ENCODE measurements at regions not wholly inside any gene's neighbourhood (a gene's known extent, or its start where the extent isn't known, plus 50 kb on each side); places are given as distances from the start of the nearest gene placed in this dataset.

GRCh38 chr2:128607911-128608506 is 289.3 kb upstream of the HS6ST1 start:
- H3K27ac ChIP-seq = no peak overlapping the region
- no peak overlapping the region for H2AFZ ChIP-seq
- H4K20me1 ChIP-seq (ENCODE audit: insufficient read depth, poor library complexity, severe bottlenecking) = no peaks in the 10 kb centered on the region
- DNase-seq (ENCODE audit: low spot score) = no peak
- no peak overlapping the region for H3K4me2 ChIP-seq
- no peaks in the 10 kb centered on the region for H3K9me3 ChIP-seq (ENCODE audit: low read depth)
- no peak for TF ChIP-seq CTCF (IDR thresholded peaks at IDR 0.05; ENCODE audit: poor library complexity)
- TF ChIP-seq EZH2 (IDR thresholded peaks at IDR 0.05; ENCODE audit: borderline replicate concordance) = no peak
- TF ChIP-seq EZH2phosphoT487 (IDR thresholded peaks at IDR 0.05; ENCODE audit: low read depth, severe bottlenecking, unreplicated experiment) = no peak
- 81% methylated on average over 22 of the region's 23 CpGs for WGBS (ENCODE audit: low lambda C conversion rate, missing lambda C conversion rate)
- no peak overlapping the region for H3K4me3 ChIP-seq
- no peaks in the 10 kb centered on the region for H3K27me3 ChIP-seq
- no peaks in the 10 kb centered on the region for H3K79me2 ChIP-seq
- H3K4me1 ChIP-seq (ENCODE audit: insufficient read depth) = no peaks in the 10 kb centered on the region
- no peaks in the 10 kb centered on the region for H3K9me2 ChIP-seq (replicated peaks; ENCODE audit: insufficient read depth)
- no peaks in the 10 kb centered on the region for H3K36me3 ChIP-seq (replicated peaks; ENCODE audit: insufficient read depth, low read depth)

- Histone ChIP-seq H3K27ac (no peak overlapping the region), H4K20me1 (ENCODE audit: insufficient read depth, poor library complexity, severe bottlenecking) (no peaks in the 10 kb centered on the region), H3K36me3 (replicated peaks; ENCODE audit: insufficient read depth, low read depth) (no peaks in the 10 kb centered on the region), H3K79me2 (no peaks in the 10 kb centered on the region), H3K27me3 (no peaks in the 10 kb centered on the region), H3K9me2 (replicated peaks; ENCODE audit: insufficient read depth) (no peaks in the 10 kb centered on the region), H3K4me3 (no peak overlapping the region), H2AFZ (no peak overlapping the region), H3K4me2 (no peak overlapping the region), H3K4me1 (ENCODE audit: insufficient read depth) (no peaks in the 10 kb centered on the region), H3K9me3 (ENCODE audit: low read depth) (no peaks in the 10 kb centered on the region)
- WGBS (ENCODE audit: low lambda C conversion rate, missing lambda C conversion rate) = 96% methylated on average over 18 of the region's 18 CpGs
- no peak for TF ChIP-seq EZH2 (IDR thresholded peaks at IDR 0.05; ENCODE audit: borderline replicate concordance)
- TF ChIP-seq EZH2phosphoT487 (IDR thresholded peaks at IDR 0.05; ENCODE audit: low read depth, severe bottlenecking, unreplicated experiment) = no peak
- no peak for TF ChIP-seq CTCF (IDR thresholded peaks at IDR 0.05; ENCODE audit: poor library complexity)
- DNase-seq (ENCODE audit: low spot score) = no peak
Observed at GRCh38 chr2:128608921-128609880, 290.5 kb upstream of the HS6ST1 start.

GRCh38 chr2:128610496-128610895 is 291.8 kb upstream of the HS6ST1 start:
- DNase-seq (ENCODE audit: low spot score) = no peak
- Histone ChIP-seq H3K9me3 (ENCODE audit: low read depth) (no peaks in the 10 kb centered on the region), H4K20me1 (ENCODE audit: insufficient read depth, poor library complexity, severe bottlenecking) (no peaks in the 10 kb centered on the region), H2AFZ (no peak overlapping the region), H3K4me2 (no peak overlapping the region), H3K27ac (no peak overlapping the region), H3K9me2 (replicated peaks; ENCODE audit: insufficient read depth) (no peaks in the 10 kb centered on the region), H3K36me3 (replicated peaks; ENCODE audit: insufficient read depth, low read depth) (no peaks in the 10 kb centered on the region), H3K79me2 (no peaks in the 10 kb centered on the region), H3K4me3 (no peak overlapping the region), H3K27me3 (no peaks in the 10 kb centered on the region), H3K4me1 (ENCODE audit: insufficient read depth) (no peaks in the 10 kb centered on the region)
- 89% methylated on average over 9 of the region's 9 CpGs for WGBS (ENCODE audit: low lambda C conversion rate, missing lambda C conversion rate)
- no peak for TF ChIP-seq EZH2 (IDR thresholded peaks at IDR 0.05; ENCODE audit: borderline replicate concordance)
- no peak for TF ChIP-seq CTCF (IDR thresholded peaks at IDR 0.05; ENCODE audit: poor library complexity)
- no peak for TF ChIP-seq EZH2phosphoT487 (IDR thresholded peaks at IDR 0.05; ENCODE audit: low read depth, severe bottlenecking, unreplicated experiment)
